Kidney (tissue), 13 donors: ENCODE measurements at regions not wholly inside any gene's neighbourhood (a gene's known extent, or its start where the extent isn't known, plus 50 kb on each side); places are given as distances from the start of the nearest gene placed in this dataset.

Experiments
- DNase-seq, 5 donors: peaks; one replicate each; pipeline ENCODE4 v3.0.0-alpha.2; 2013 to 2020
- FAIRE-seq: peaks from 2 replicates; lab custom pipeline; 2012; peaks lifted over from hg19 to GRCh38; lab: Jason Lieb, UNC
- H3K27ac ChIP-seq, 2 donors: one replicate each; pipeline ENCODE4 v1.7.0; 2013; ENCODE audit warnings: low read depth in 2 of 2, low read length in 2 of 2, inconsistent platforms in 1 of 2
- H3K27me3 ChIP-seq: one replicate; pipeline ENCODE4 v1.7.1; 2013; ENCODE audit warnings: low read length, inconsistent platforms; ENCODE audit not compliant: control insufficient read depth, insufficient read depth
- H3K36me3 ChIP-seq, 3 donors: one replicate each; pipeline versions ENCODE4 v1.7.0 to v1.7.1; 2013; ENCODE audit warnings: low read length in 3 of 3, control low read depth in 1 of 3, inconsistent platforms in 1 of 3; ENCODE audit not compliant: insufficient read depth in 3 of 3, control insufficient read depth in 2 of 3
- H3K4me1 ChIP-seq, 3 donors: one replicate each; pipeline versions ENCODE4 v1.7.0 to v1.7.1; 2013; ENCODE audit warnings: low read length in 3 of 3, inconsistent platforms in 1 of 3, low read depth in 1 of 3; ENCODE audit not compliant: control insufficient read depth in 2 of 3, insufficient read depth in 2 of 3
- H3K4me3 ChIP-seq, 3 donors: one replicate each; pipeline versions ENCODE4 v1.7.0 to v1.8.1; 2013; ENCODE audit warnings: low read length in 3 of 3, control low read depth in 1 of 3, inconsistent platforms in 1 of 3
- H3K9ac ChIP-seq, 3 donors: one replicate each; pipeline versions ENCODE4 v1.7.0 to v1.7.1; 2013; ENCODE audit warnings: low read length in 3 of 3, control low read depth in 1 of 3, inconsistent platforms in 1 of 3
- H3K9me3 ChIP-seq, 3 donors: one replicate each; pipeline versions ENCODE4 v1.7.0 to v1.7.1; 2013; ENCODE audit warnings: low read length in 3 of 3, control low read depth in 1 of 3, inconsistent platforms in 1 of 3; ENCODE audit not compliant: control insufficient read depth in 2 of 3, insufficient read depth in 1 of 3
- CTCF ChIP-seq: IDR thresholded peaks from 3 replicates; pipeline ENCODE4 v1.5.1; 2012; ENCODE audit warnings: mild to moderate bottlenecking, moderate library complexity, borderline replicate concordance; ENCODE audit not compliant: insufficient read depth; ENCODE audit errors: extremely low read depth
- intact Hi-C: fragments of 100-400 bp; cut with DNase I; formaldehyde crosslinking; loops from one replicate; pipeline ENCODE4 v1.11.1; 2022
- donor health status: control.
- donor health status: control.
- donor health status: control.
- donor health status: control.
- donor health status: control.
- donor health status: DM: yes; HTN: yes; CAD: no.
- donor health status: Normal renal cell carcinoma (clear cell type).

GRCh38 chr5:98498028-98498427 lies 275.4 kb upstream of the RGMB start:
- no peaks in the 10 kb centered on the region for H3K36me3 ChIP-seq
- FAIRE-seq: no peak
- H3K9me3 ChIP-seq: no peaks in the 10 kb centered on the region
- H3K4me3 ChIP-seq: no peak overlapping the region
- no peak for TF ChIP-seq CTCF
- no peak for DNase-seq
- no peaks in the 10 kb centered on the region for H3K27me3 ChIP-seq
- intact Hi-C loops: no loop called here
- H3K27ac ChIP-seq: no peak overlapping the region
- no peak overlapping the region for H3K9ac ChIP-seq
- no peaks in the 10 kb centered on the region for H3K4me1 ChIP-seq

- H3K9ac ChIP-seq: no peak overlapping the region
These were observed 273.6 kb upstream of the RGMB start for GRCh38 chr5:98499892-98500291.

GRCh38 chr5:98500811-98501210 lies 272.7 kb upstream of the RGMB start:
- no peak for FAIRE-seq
- no peaks in the 10 kb centered on the region for H3K4me1 ChIP-seq

More at GRCh38 chr5:98499892-98500291, 273.6 kb upstream of the RGMB start:
- H3K36me3 ChIP-seq: no peaks in the 10 kb centered on the region
- TF ChIP-seq CTCF: no peak
- DNase-seq: no peak
- no peak overlapping the region for H3K27ac ChIP-seq
- intact Hi-C loops: no loop called here
- H3K9me3 ChIP-seq: no peaks in the 10 kb centered on the region
- H3K4me1 ChIP-seq: no peaks in the 10 kb centered on the region
- H3K4me3 ChIP-seq: no peak overlapping the region
- no peaks in the 10 kb centered on the region for H3K27me3 ChIP-seq
- FAIRE-seq: no peak

More at GRCh38 chr5:98500811-98501210, 272.7 kb upstream of the RGMB start:
- H3K4me3 ChIP-seq: no peak overlapping the region
- no peak overlapping the region for H3K9ac ChIP-seq
- intact Hi-C loops: no loop called here
- H3K27ac ChIP-seq: no peak overlapping the region
- no peaks in the 10 kb centered on the region for H3K36me3 ChIP-seq
- H3K27me3 ChIP-seq: no peaks in the 10 kb centered on the region
- no peak for DNase-seq
- TF ChIP-seq CTCF: no peak
- no peaks in the 10 kb centered on the region for H3K9me3 ChIP-seq
